Stimulated activated naive CD8-positive, alpha-beta T cell treated with anti-CD3 and anti-CD28 coated beads, Interleukin-15, Interleukin-2, amounts not matched to agents 100 ng/mL and 50 ng/mL, for 24 hours (primary cell): ENCODE measurements at regions not wholly inside any gene's neighbourhood (a gene's known extent, or its start where the extent isn't known, plus 50 kb on each side); places are given as distances from the start of the nearest gene placed in this dataset.

Source experiments
- H3K27ac Mint-ChIP-seq: one replicate; pipeline ENCODE4 v1.8.0; 2021; ENCODE audit warnings: mild to moderate bottlenecking, mixed read lengths
- H3K27me3 Mint-ChIP-seq: one replicate; pipeline ENCODE4 v1.8.0; 2021; ENCODE audit warnings: mixed read lengths
- H3K36me3 Mint-ChIP-seq: one replicate; pipeline ENCODE4 v1.8.0; 2021; ENCODE audit warnings: low read depth, mixed read lengths
- H3K4me1 Mint-ChIP-seq: one replicate; pipeline ENCODE4 v1.8.0; 2021; ENCODE audit warnings: low read depth, mixed read lengths
- H3K4me3 Mint-ChIP-seq: one replicate; pipeline ENCODE4 v1.8.0; 2021; ENCODE audit warnings: mild to moderate bottlenecking, mixed read lengths
- H3K9me3 Mint-ChIP-seq: one replicate; pipeline ENCODE4 v1.8.0; 2021; ENCODE audit warnings: mixed read lengths

- Mint-ChIP-seq H3K36me3 (no peaks in the 10 kb centered on the region), H3K27me3 (peaks cover 6% of the 10 kb centered on the region), H3K4me3 (peak overlapping the region; percentile 88), H3K4me1 (peaks cover 27% of the 10 kb centered on the region), H3K9me3 (peaks cover 4% of the 10 kb centered on the region), H3K27ac (peak overlapping the region; percentile 95)
Measured at GRCh38 chr10:78301891-78302738, 268.5 kb downstream of the RPS24 start.

GRCh38 chr10:78302739-78302988 is 269.0 kb downstream of the RPS24 start:
- H3K4me3 Mint-ChIP-seq, result peak overlapping the region; percentile 88
- peaks cover 4% of the 10 kb centered on the region for H3K9me3 Mint-ChIP-seq
- peaks cover 25% of the 10 kb centered on the region for H3K4me1 Mint-ChIP-seq
- peak overlapping the region; percentile 95 for H3K27ac Mint-ChIP-seq
- H3K36me3 Mint-ChIP-seq, result no peaks in the 10 kb centered on the region
- H3K27me3 Mint-ChIP-seq, result peaks cover 6% of the 10 kb centered on the region

GRCh38 chr10:78302989-78303854 is 269.6 kb downstream of the RPS24 start:
- Mint-ChIP-seq H3K36me3 (no peaks in the 10 kb centered on the region), H3K4me1 (peaks cover 25% of the 10 kb centered on the region), H3K27me3 (peaks cover 6% of the 10 kb centered on the region), H3K27ac (peak overlapping the region; percentile 95), H3K9me3 (peaks cover 4% of the 10 kb centered on the region), H3K4me3 (peak overlapping the region; percentile 88)

- no peak overlapping the region for H3K27ac Mint-ChIP-seq
- H3K9me3 Mint-ChIP-seq, result peaks cover 4% of the 10 kb centered on the region
- H3K4me1 Mint-ChIP-seq, result peaks cover 25% of the 10 kb centered on the region
- no peaks in the 10 kb centered on the region for H3K36me3 Mint-ChIP-seq
- H3K4me3 Mint-ChIP-seq, result no peak overlapping the region
- H3K27me3 Mint-ChIP-seq, result peaks cover 6% of the 10 kb centered on the region
Measured at GRCh38 chr10:78304091-78305045, 270.7 kb downstream of the RPS24 start.

- peaks cover 6% of the 10 kb centered on the region for H3K27me3 Mint-ChIP-seq
- peaks cover 18% of the 10 kb centered on the region for H3K4me1 Mint-ChIP-seq
- no peak overlapping the region for H3K4me3 Mint-ChIP-seq
- no peak overlapping the region for H3K27ac Mint-ChIP-seq
- H3K9me3 Mint-ChIP-seq, result peaks cover 4% of the 10 kb centered on the region
- no peaks in the 10 kb centered on the region for H3K36me3 Mint-ChIP-seq
Measured at GRCh38 chr10:78305311-78305710, 271.6 kb downstream of the RPS24 start.

- Mint-ChIP-seq H3K4me3 (no peak overlapping the region), H3K36me3 (no peaks in the 10 kb centered on the region), H3K27me3 (peaks cover 6% of the 10 kb centered on the region), H3K9me3 (no peaks in the 10 kb centered on the region), H3K27ac (no peak overlapping the region), H3K4me1 (peaks cover 14% of the 10 kb centered on the region)
Measured at GRCh38 chr10:78306358-78306757, 272.7 kb downstream of the RPS24 start.

- no peak overlapping the region for H3K4me3 Mint-ChIP-seq
- H3K27me3 Mint-ChIP-seq, result peaks cover 6% of the 10 kb centered on the region
- H3K36me3 Mint-ChIP-seq, result no peaks in the 10 kb centered on the region
- H3K4me1 Mint-ChIP-seq, result peaks cover 8% of the 10 kb centered on the region
- H3K9me3 Mint-ChIP-seq, result no peaks in the 10 kb centered on the region
- H3K27ac Mint-ChIP-seq, result no peak overlapping the region
Measured at GRCh38 chr10:78307576-78307975, 273.9 kb downstream of the RPS24 start.

GRCh38 chr10:78309536-78310237 is 276.0 kb downstream of the RPS24 start:
- Mint-ChIP-seq H3K4me3 (no peak overlapping the region), H3K9me3 (no peaks in the 10 kb centered on the region), H3K27ac (no peak overlapping the region), H3K36me3 (no peaks in the 10 kb centered on the region), H3K4me1 (no peaks in the 10 kb centered on the region), H3K27me3 (peaks cover 6% of the 10 kb centered on the region)

- no peak overlapping the region for H3K4me3 Mint-ChIP-seq
- H3K27ac Mint-ChIP-seq, result no peak overlapping the region
- H3K4me1 Mint-ChIP-seq, result no peaks in the 10 kb centered on the region
- H3K36me3 Mint-ChIP-seq, result no peaks in the 10 kb centered on the region
- H3K27me3 Mint-ChIP-seq, result peaks cover 6% of the 10 kb centered on the region
- H3K9me3 Mint-ChIP-seq, result no peaks in the 10 kb centered on the region
Measured at GRCh38 chr10:78310481-78311080, 276.9 kb downstream of the RPS24 start.

GRCh38 chr10:78312197-78313047 is 278.8 kb downstream of the RPS24 start:
- H3K36me3 Mint-ChIP-seq, result no peaks in the 10 kb centered on the region
- H3K27ac Mint-ChIP-seq, result no peak overlapping the region
- no peak overlapping the region for H3K4me3 Mint-ChIP-seq
- no peaks in the 10 kb centered on the region for H3K27me3 Mint-ChIP-seq
- H3K4me1 Mint-ChIP-seq, result no peaks in the 10 kb centered on the region
- H3K9me3 Mint-ChIP-seq, result no peaks in the 10 kb centered on the region

GRCh38 chr10:78313048-78313381 is 279.4 kb downstream of the RPS24 start:
- Mint-ChIP-seq H3K27me3 (no peaks in the 10 kb centered on the region), H3K9me3 (no peaks in the 10 kb centered on the region), H3K4me3 (no peak overlapping the region), H3K36me3 (no peaks in the 10 kb centered on the region), H3K4me1 (no peaks in the 10 kb centered on the region), H3K27ac (no peak overlapping the region)

GRCh38 chr10:78313636-78314035 is 280.0 kb downstream of the RPS24 start:
- Mint-ChIP-seq H3K36me3 (no peaks in the 10 kb centered on the region), H3K4me3 (no peak overlapping the region), H3K27ac (no peak overlapping the region)

GRCh38 chr10:78314651-78315050 is 281.0 kb downstream of the RPS24 start:
- H3K4me3 Mint-ChIP-seq, result no peak overlapping the region

More at GRCh38 chr10:78313636-78314035, 280.0 kb downstream of the RPS24 start:
- H3K27me3 Mint-ChIP-seq, result no peaks in the 10 kb centered on the region
- H3K9me3 Mint-ChIP-seq, result no peaks in the 10 kb centered on the region
- H3K4me1 Mint-ChIP-seq, result no peaks in the 10 kb centered on the region

More at GRCh38 chr10:78314651-78315050, 281.0 kb downstream of the RPS24 start:
- Mint-ChIP-seq H3K4me1 (no peaks in the 10 kb centered on the region), H3K9me3 (no peaks in the 10 kb centered on the region), H3K27ac (no peak overlapping the region), H3K27me3 (no peaks in the 10 kb centered on the region), H3K36me3 (no peaks in the 10 kb centered on the region)
